Kidney (tissue), 13 donors: ENCODE measurements at regions not wholly inside any gene's neighbourhood (a gene's known extent, or its start where the extent isn't known, plus 50 kb on each side); places are given as distances from the start of the nearest gene placed in this dataset.

Experiments
- DNase-seq, 5 donors: peaks; one replicate each; pipeline ENCODE4 v3.0.0-alpha.2; 2013 to 2020
- FAIRE-seq: peaks from 2 replicates; lab custom pipeline; 2012; peaks lifted over from hg19 to GRCh38; lab: Jason Lieb, UNC
- H3K27ac ChIP-seq, 2 donors: one replicate each; pipeline ENCODE4 v1.7.0; 2013; ENCODE audit warnings: low read depth in 2 of 2, low read length in 2 of 2, inconsistent platforms in 1 of 2
- H3K27me3 ChIP-seq: one replicate; pipeline ENCODE4 v1.7.1; 2013; ENCODE audit warnings: low read length, inconsistent platforms; ENCODE audit not compliant: control insufficient read depth, insufficient read depth
- H3K36me3 ChIP-seq, 3 donors: one replicate each; pipeline versions ENCODE4 v1.7.0 to v1.7.1; 2013; ENCODE audit warnings: low read length in 3 of 3, control low read depth in 1 of 3, inconsistent platforms in 1 of 3; ENCODE audit not compliant: insufficient read depth in 3 of 3, control insufficient read depth in 2 of 3
- H3K4me1 ChIP-seq, 3 donors: one replicate each; pipeline versions ENCODE4 v1.7.0 to v1.7.1; 2013; ENCODE audit warnings: low read length in 3 of 3, inconsistent platforms in 1 of 3, low read depth in 1 of 3; ENCODE audit not compliant: control insufficient read depth in 2 of 3, insufficient read depth in 2 of 3
- H3K4me3 ChIP-seq, 3 donors: one replicate each; pipeline versions ENCODE4 v1.7.0 to v1.8.1; 2013; ENCODE audit warnings: low read length in 3 of 3, control low read depth in 1 of 3, inconsistent platforms in 1 of 3
- H3K9ac ChIP-seq, 3 donors: one replicate each; pipeline versions ENCODE4 v1.7.0 to v1.7.1; 2013; ENCODE audit warnings: low read length in 3 of 3, control low read depth in 1 of 3, inconsistent platforms in 1 of 3
- H3K9me3 ChIP-seq, 3 donors: one replicate each; pipeline versions ENCODE4 v1.7.0 to v1.7.1; 2013; ENCODE audit warnings: low read length in 3 of 3, control low read depth in 1 of 3, inconsistent platforms in 1 of 3; ENCODE audit not compliant: control insufficient read depth in 2 of 3, insufficient read depth in 1 of 3
- intact Hi-C: fragments of 100-400 bp; cut with DNase I; formaldehyde crosslinking; loops from one replicate; pipeline ENCODE4 v1.11.1; 2022
- TF ChIP-seq, protein P1 (sequence below): IDR thresholded peaks from 3 replicates; pipeline ENCODE4 v1.5.1; 2012; ENCODE audit warnings: mild to moderate bottlenecking, moderate library complexity, borderline replicate concordance; ENCODE audit not compliant: insufficient read depth; ENCODE audit errors: extremely low read depth
- donor health status: control.
- donor health status: control.
- donor health status: control.
- donor health status: control.
- donor health status: control.
- donor health status: DM: yes; HTN: yes; CAD: no.
- donor health status: Normal renal cell carcinoma (clear cell type).

DNA sequence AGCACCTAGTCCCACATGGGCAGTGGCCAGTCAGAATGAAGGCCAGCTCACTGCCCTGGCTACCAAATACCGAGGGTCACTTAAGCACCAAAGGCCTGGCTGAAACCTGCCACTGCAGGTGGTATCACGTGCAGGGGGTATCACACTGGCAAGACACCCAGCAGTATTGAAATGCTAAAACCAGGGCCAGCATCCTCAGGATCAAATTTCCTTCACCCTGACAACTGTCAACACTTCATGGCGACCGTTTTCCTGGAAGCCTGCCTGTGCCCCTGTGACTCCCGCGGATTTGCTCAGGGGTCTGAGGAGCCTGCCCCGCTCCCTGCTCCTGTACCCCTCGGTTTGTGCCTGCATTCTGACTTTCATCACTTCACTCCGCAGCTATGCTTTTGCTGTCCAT is 151.1 kb downstream of the TTLL2 start:
- Histone ChIP-seq H3K27me3 (no peaks in the 10 kb centered on the region), H3K36me3 (no peaks in the 10 kb centered on the region), H3K4me3 (no peak overlapping the region), H3K27ac (no peak overlapping the region), H3K9me3 (peaks cover 0 to 2% (median 0%) of the 10 kb centered on the region in 3 donors), H3K4me1 (no peaks in the 10 kb centered on the region), H3K9ac (no peak overlapping the region)
- no peak for FAIRE-seq
- intact Hi-C loops = no loop called here
- DNase-seq = peak in 2 of 5 donors; percentile 38 to 43
- TF ChIP-seq, protein P1, sequence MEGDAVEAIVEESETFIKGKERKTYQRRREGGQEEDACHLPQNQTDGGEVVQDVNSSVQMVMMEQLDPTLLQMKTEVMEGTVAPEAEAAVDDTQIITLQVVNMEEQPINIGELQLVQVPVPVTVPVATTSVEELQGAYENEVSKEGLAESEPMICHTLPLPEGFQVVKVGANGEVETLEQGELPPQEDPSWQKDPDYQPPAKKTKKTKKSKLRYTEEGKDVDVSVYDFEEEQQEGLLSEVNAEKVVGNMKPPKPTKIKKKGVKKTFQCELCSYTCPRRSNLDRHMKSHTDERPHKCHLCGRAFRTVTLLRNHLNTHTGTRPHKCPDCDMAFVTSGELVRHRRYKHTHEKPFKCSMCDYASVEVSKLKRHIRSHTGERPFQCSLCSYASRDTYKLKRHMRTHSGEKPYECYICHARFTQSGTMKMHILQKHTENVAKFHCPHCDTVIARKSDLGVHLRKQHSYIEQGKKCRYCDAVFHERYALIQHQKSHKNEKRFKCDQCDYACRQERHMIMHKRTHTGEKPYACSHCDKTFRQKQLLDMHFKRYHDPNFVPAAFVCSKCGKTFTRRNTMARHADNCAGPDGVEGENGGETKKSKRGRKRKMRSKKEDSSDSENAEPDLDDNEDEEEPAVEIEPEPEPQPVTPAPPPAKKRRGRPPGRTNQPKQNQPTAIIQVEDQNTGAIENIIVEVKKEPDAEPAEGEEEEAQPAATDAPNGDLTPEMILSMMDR = no peak

DNA sequence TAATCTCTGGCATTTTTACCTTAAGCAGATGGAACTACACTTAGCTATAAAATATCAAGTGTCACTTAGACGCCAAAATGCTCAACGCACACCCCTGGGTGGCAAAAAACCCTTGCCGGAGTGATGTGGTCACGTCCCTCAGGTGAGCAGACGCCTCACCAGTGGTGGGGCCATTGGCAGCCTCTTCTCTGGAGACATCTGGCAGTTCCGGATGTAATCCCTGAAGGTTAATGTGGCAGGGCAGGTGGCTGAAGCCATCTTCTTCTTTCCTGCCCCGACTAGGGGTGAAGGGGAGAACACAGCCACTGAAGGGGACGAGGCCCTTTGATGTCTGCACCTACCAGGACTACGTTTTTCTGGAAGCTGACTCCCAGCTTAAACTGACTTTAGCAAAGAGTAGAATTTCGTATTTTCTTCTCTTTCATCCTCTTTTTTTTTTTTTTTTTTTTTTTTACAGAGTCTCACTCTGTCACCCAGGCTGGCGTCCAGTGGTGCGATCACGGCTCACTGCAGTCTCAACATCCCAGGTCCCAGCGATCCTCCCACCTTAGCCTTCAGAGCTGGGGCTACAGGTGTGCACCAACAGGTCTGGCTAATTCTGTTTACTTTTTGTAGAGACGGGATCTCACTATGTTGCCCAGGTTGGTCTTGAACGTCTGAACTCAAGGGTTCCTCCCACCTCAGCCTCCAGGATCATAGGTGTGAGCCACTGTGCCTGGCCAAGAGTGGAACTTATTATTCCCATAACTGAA is 152.1 kb downstream of the TTLL2 start:
- no peaks in the 10 kb centered on the region for H3K27me3 ChIP-seq
- H3K9me3 ChIP-seq = peaks cover 0 to 2% (median 0%) of the 10 kb centered on the region in 3 donors
- H3K4me1 ChIP-seq = no peaks in the 10 kb centered on the region
- H3K9ac ChIP-seq = no peak overlapping the region
- H3K36me3 ChIP-seq = no peaks in the 10 kb centered on the region
- H3K4me3 ChIP-seq = no peak overlapping the region
- intact Hi-C loops = no loop called here
- FAIRE-seq (no peak), DNase-seq (no peak)
- no peak overlapping the region for H3K27ac ChIP-seq
- TF ChIP-seq, protein P1 = no peak

- Histone ChIP-seq H3K27ac (no peak overlapping the region), H3K4me3 (no peak overlapping the region), H3K4me1 (no peaks in the 10 kb centered on the region), H3K9ac (no peak overlapping the region), H3K27me3 (no peaks in the 10 kb centered on the region), H3K9me3 (peaks cover 0 to 2% (median 0%) of the 10 kb centered on the region in 3 donors), H3K36me3 (no peaks in the 10 kb centered on the region)
- intact Hi-C loops = no loop called here
- TF ChIP-seq, protein P1 = no peak
- DNase-seq (no peak), FAIRE-seq (no peak)
These were observed 152.8 kb downstream of the TTLL2 start for GRCh38 chr6:167477688-167478087.

DNA sequence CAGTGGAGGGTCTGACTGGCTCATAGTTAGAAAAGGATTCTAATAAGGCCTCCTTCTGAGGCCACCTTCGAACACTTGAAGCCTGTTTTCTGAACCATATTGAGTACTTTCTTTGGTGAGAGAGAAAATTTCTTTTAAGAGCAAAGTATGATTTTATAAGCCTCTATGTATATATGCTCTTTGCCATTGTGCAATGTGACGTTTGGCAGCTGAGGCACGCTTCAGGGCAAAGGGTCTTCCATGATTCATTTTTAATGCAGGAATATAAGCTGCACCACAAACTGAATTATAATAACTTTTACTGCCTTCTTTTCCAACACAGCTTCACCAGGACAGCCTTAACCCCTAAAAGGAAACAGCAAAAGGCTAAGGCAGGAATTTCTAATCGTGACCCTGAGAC is 154.4 kb downstream of the TTLL2 start:
- TF ChIP-seq, protein P1 = no peak
- no peaks in the 10 kb centered on the region for H3K27me3 ChIP-seq
- H3K36me3 ChIP-seq = no peaks in the 10 kb centered on the region
- no peak overlapping the region for H3K4me3 ChIP-seq
- no peak overlapping the region for H3K27ac ChIP-seq
- FAIRE-seq = no peak
- no peaks in the 10 kb centered on the region for H3K4me1 ChIP-seq
- intact Hi-C loops = no loop called here
- H3K9ac ChIP-seq = no peak overlapping the region
- no peak for DNase-seq
- peaks cover 0 to 2% (median 0%) of the 10 kb centered on the region in 3 donors for H3K9me3 ChIP-seq
